ENCODE measurements at regions not wholly inside any gene's neighbourhood (a gene's known extent, or its start where the extent isn't known, plus 50 kb on each side); places are given as distances from the start of the nearest gene placed in this dataset.
"Not testable (repeated sequence)": the region's sequence is repeated elsewhere in the genome, so short reads cannot be mapped to it uniquely, and the experiment has no call there.

- H3K27me3 Mint-ChIP-seq (ENCODE audit: low read depth in 3 of 3) = peaks cover 0 to 15% (median 10%) of the 10 kb centered on the region in 3 donors
- no peak overlapping the region for H3K27ac Mint-ChIP-seq
- H3K9me3 ChIP-seq (replicated peaks in 1 of 2; ENCODE audit: control insufficient read depth in 1 of 2, insufficient read depth in 1 of 2, low read length in 2 of 2) = no peaks in the 10 kb centered on the region
- H3K27ac ChIP-seq (ENCODE audit: low read depth in 1 of 2, low read length in 2 of 2) = no peak overlapping the region
- no peaks in the 10 kb centered on the region for H3K79me2 ChIP-seq (ENCODE audit: insufficient read depth, low read length)
- H2AFZ ChIP-seq (ENCODE audit: insufficient read depth, low read depth, low read length, poor library complexity, severe bottlenecking) = no peak overlapping the region
- 88% methylated on average over 17 of the region's 17 CpGs for WGBS (ENCODE audit: insufficient coverage)
- H3K4me1 ChIP-seq (ENCODE audit: control insufficient read depth in 1 of 2, insufficient read depth in 2 of 2, low read length in 2 of 2) = peaks cover 3 to 6% of the 10 kb centered on the region in 2 donors
- no peaks in the 10 kb centered on the region for H3K27me3 ChIP-seq (ENCODE audit: control insufficient read depth in 2 of 2, insufficient read depth in 2 of 2, low read length in 2 of 2)
- no peaks in the 10 kb centered on the region for H4K20me1 ChIP-seq (ENCODE audit: insufficient read depth, low read length)
- H3K4me3 ChIP-seq (replicated peaks in 1 of 3; ENCODE audit: low read depth in 2 of 3, low read length in 3 of 3) = no peak overlapping the region
- intact Hi-C loops (cut with micrococcal nuclease) = no loop called here
- no peaks in the 10 kb centered on the region for H3K36me3 Mint-ChIP-seq
- no peak overlapping the region for H3K4me3 Mint-ChIP-seq
- no peak overlapping the region for H3K4me2 ChIP-seq (replicated peaks; ENCODE audit: extremely low read depth, low read length, poor library complexity, severe bottlenecking)
- H3K9me3 Mint-ChIP-seq = peaks cover 0 to 4% (median 0%) of the 10 kb centered on the region in 7 donors
- H3K9ac ChIP-seq (ENCODE audit: insufficient read depth, low read length, poor library complexity, severe bottlenecking) = no peak overlapping the region
- DNase-seq = no peak
- TF ChIP-seq CTCF (IDR thresholded peaks at IDR 0.05) = no peak
- H3K4me1 Mint-ChIP-seq = peaks cover 7% of the 10 kb centered on the region
- H3K36me3 ChIP-seq (replicated peaks in 1 of 2; ENCODE audit: control insufficient read depth in 1 of 2, insufficient read depth in 2 of 2, low read length in 2 of 2) = no peaks in the 10 kb centered on the region
Observed at GRCh38 chr16:85518398-85519049, 94.6 kb upstream of the GSE1 start.

- H3K4me2 ChIP-seq (replicated peaks; ENCODE audit: extremely low read depth, low read length, poor library complexity, severe bottlenecking); H3K36me3 ChIP-seq (replicated peaks in 1 of 2; ENCODE audit: control insufficient read depth in 1 of 2, insufficient read depth in 2 of 2, low read length in 2 of 2); H3K9me3 ChIP-seq (replicated peaks in 1 of 2; ENCODE audit: control insufficient read depth in 1 of 2, insufficient read depth in 1 of 2, low read length in 2 of 2); H3K36me3 Mint-ChIP-seq; H3K27me3 ChIP-seq (ENCODE audit: control insufficient read depth in 2 of 2, insufficient read depth in 2 of 2, low read length in 2 of 2); H3K4me3 ChIP-seq (replicated peaks in 1 of 3; ENCODE audit: low read depth in 2 of 3, low read length in 3 of 3); H3K27ac Mint-ChIP-seq; H2AFZ ChIP-seq (ENCODE audit: insufficient read depth, low read depth, low read length, poor library complexity, severe bottlenecking); H3K4me1 Mint-ChIP-seq; H3K4me3 Mint-ChIP-seq; H3K27ac ChIP-seq (ENCODE audit: low read depth in 1 of 2, low read length in 2 of 2); H3K9me3 Mint-ChIP-seq; H4K20me1 ChIP-seq (ENCODE audit: insufficient read depth, low read length); intact Hi-C loops (cut with micrococcal nuclease); DNase-seq; H3K79me2 ChIP-seq (ENCODE audit: insufficient read depth, low read length); H3K9ac ChIP-seq (ENCODE audit: insufficient read depth, low read length, poor library complexity, severe bottlenecking): not testable (repeated sequence)
- 11% methylated on average over 2 of the region's 5 CpGs for WGBS (ENCODE audit: insufficient coverage)
- H3K27me3 Mint-ChIP-seq (ENCODE audit: low read depth in 3 of 3) = peaks cover 0 to 13% (median 10%) of the 10 kb centered on the region in 3 donors
- H3K4me1 ChIP-seq (ENCODE audit: control insufficient read depth in 1 of 2, insufficient read depth in 2 of 2, low read length in 2 of 2) = peaks cover 8 to 11% of the 10 kb centered on the region in 2 donors
Observed at GRCh38 chr16:85519050-85519440, 94.1 kb upstream of the GSE1 start.

Data from CD14-positive monocyte (primary cell).